ENCODE measurements at regions not wholly inside any gene's neighbourhood (a gene's known extent, or its start where the extent isn't known, plus 50 kb on each side); places are given as distances from the start of the nearest gene placed in this dataset.

GRCh38 chr13:78138756-78139155 lies 220.1 kb upstream of the EDNRB start:
- TF ChIP-seq CTCF (IDR thresholded peaks at IDR 0.05 in 4 of 5, conservative IDR thresholded peaks at IDR 0.05 in 1 of 5) (no peak), POLR2A (IDR thresholded peaks at IDR 0.05) (no peak)
